H7 (cell line): ENCODE measurements at regions not wholly inside any gene's neighbourhood (a gene's known extent, or its start where the extent isn't known, plus 50 kb on each side); places are given as distances from the start of the nearest gene placed in this dataset.
"Not testable (repeated sequence)": the region's sequence is repeated elsewhere in the genome, so short reads cannot be mapped to it uniquely, and the experiment has no call there.

ENCODE experiments used
- DNase-seq: peaks from one replicate; pipeline ENCODE4 v3.0.0; 2012
- H3K27me3 ChIP-seq: 2 replicates; pipeline ENCODE4 v1.6.0; 2011; ENCODE audit warnings: mild to moderate bottlenecking, low read length; ENCODE audit not compliant: control insufficient read depth, insufficient read depth
- H3K36me3 ChIP-seq: replicated peaks from 2 replicates; pipeline ENCODE4 v1.5.1; 2011; ENCODE audit warnings: low read length; ENCODE audit not compliant: control insufficient read depth, insufficient read depth
- H3K4me3 ChIP-seq: 2 replicates; pipeline ENCODE4 v1.5.1; 2011; ENCODE audit warnings: low read depth, mild to moderate bottlenecking, control low read depth, low read length, moderate library complexity; ENCODE audit not compliant: insufficient read depth

DNA sequence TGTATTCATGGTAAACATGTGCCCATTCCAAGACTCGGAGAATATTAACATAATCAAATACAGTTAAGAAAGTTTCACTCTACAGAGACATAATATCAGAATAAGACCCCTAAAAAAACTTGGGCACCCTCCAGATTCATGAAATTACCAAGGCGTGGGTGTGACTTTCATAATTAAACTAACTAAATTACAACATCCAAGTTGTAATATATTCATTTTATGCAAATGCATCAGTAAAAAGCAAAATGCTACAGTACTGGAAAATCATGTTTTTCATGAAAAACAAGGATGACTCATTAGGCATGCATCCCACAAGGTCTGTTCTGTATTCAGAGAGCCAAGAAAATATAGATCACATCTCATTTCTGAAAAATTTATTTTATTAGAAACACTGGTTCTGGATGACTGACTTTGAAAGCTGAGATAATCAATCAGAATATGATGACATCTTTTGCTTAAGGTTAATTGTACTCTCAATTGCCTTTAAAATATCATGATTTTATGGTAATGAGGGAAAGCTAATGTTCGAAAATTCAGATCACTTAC lies 248.8 kb upstream of the SMIM30 start:
- no peak overlapping the region for H3K4me3 ChIP-seq
- no peaks in the 10 kb centered on the region for H3K36me3 ChIP-seq
- peaks cover 67% of the 10 kb centered on the region for H3K27me3 ChIP-seq
- no peak for DNase-seq

DNA sequence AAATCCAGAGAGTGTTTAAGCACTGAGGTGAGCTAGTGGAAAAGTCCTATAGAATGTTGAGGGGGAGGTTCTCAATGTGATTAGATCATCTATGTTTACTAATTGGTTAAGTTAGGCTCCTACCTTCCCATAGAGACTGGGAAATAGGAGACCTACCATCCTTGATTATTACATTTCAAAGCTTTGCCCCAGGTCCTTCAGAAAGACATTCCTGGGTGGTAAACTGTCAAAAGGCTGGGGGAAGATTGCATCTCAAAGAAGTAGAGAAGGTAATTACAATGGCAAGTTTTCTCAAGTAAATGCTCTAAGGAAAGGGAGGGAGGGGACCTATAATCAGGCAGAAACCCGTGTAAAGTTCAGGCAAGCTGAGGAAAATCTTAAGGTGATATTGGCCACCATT lies 247.8 kb upstream of the SMIM30 start:
- H3K4me3 ChIP-seq = no peak overlapping the region
- H3K27me3 ChIP-seq = peaks cover 64% of the 10 kb centered on the region
- peak; percentile 17 for DNase-seq
- H3K36me3 ChIP-seq = no peaks in the 10 kb centered on the region

DNA sequence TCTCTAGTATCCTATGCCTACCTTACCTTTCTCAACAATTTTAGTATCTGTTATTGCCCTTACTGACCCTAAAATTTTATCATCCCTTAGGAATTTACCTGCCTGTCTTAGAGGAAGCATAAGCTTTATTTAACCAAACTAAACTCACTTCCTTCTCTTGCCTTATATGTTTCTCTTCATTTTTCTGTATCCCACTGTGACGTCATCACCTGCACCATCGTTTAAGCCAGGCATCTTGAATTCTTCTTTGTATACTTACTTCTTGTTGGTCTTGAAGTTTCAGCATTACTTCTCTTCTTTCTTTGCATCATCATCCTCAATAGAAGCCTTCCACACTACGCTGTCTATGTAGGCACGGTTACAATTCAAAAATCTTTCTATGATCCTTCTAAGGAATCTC lies 231.0 kb upstream of the SMIM30 start:
- Histone ChIP-seq H3K36me3 (no peaks in the 10 kb centered on the region), H3K27me3 (peaks cover 2% of the 10 kb centered on the region; the same call in 1 of the 2 replicates), H3K4me3 (no peak overlapping the region)
- no peak for DNase-seq

DNA sequence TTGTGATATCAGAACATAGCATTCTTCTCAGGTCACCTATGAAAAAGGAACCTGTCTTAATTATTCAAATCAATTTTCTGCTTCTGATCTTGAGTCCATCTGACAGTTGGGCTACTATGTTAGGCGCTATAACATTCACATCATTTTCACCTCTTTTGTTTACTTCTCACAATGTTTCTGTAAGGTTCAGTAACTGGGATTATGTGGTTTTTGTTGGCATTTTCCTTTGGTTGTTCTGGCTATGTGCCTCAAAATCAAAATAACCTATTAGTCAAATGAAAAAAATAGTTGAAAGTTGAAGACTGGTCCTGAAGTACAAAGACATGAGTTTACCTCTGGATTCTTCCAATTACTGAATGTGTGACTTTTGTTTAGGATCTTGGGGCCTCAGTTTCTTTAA lies 221.3 kb upstream of the SMIM30 start:
- Histone ChIP-seq H3K27me3 (no peaks in the 10 kb centered on the region), H3K4me3 (no peak overlapping the region), H3K36me3 (no peaks in the 10 kb centered on the region)
- DNase-seq = no peak

DNA sequence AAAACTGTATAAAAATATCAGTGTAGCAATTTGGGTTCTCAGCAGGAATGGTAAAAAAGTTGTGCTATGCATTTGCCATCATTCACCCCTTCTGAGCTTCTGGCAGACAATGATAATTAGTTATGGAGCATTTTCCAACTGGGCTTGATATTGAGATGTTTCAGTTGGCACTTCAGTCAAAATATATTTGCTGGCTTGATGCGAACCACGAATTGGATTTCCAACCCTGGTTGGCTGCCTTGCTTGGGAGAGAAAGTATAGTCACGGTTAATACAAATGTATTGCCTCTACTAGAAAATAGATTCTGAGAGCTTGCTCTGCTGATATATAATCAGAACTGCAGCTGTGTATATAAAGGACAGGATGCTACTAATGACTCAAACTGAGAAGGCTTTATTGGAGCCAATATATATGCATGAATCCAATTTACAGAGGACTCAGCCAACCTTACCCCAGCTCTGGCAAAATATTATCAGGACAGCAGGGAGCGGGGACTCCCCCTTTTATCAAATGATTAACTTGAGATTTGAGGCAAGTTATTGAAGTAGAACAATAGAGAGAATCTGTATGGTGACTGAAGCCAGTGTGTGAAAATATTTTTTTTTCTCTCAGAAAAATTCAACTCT lies 219.8 kb upstream of the SMIM30 start:
- no peak for DNase-seq
- Histone ChIP-seq H3K27me3 (no peaks in the 10 kb centered on the region), H3K4me3 (no peak overlapping the region), H3K36me3 (no peaks in the 10 kb centered on the region)

DNA sequence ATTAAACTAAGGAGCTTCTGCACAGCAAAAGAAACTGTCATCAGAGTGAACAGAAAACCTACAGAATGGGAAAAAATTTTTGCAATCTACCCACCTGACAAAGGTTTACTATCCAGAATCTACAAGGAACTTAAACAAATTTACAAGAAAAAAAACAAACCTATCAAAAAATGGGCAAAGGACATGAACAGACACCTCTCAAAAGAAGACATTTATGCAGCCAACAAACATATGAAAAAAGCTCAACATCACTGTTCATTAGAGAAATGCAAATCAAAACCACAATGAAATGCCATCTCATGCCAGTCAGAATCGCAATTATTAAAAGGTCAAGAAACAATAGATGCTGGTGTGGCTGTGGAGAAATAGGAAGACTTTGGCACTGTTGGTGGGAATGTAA lies 218.5 kb upstream of the SMIM30 start:
- not testable (repeated sequence) for H3K36me3 ChIP-seq, H3K27me3 ChIP-seq, DNase-seq, H3K4me3 ChIP-seq

DNA sequence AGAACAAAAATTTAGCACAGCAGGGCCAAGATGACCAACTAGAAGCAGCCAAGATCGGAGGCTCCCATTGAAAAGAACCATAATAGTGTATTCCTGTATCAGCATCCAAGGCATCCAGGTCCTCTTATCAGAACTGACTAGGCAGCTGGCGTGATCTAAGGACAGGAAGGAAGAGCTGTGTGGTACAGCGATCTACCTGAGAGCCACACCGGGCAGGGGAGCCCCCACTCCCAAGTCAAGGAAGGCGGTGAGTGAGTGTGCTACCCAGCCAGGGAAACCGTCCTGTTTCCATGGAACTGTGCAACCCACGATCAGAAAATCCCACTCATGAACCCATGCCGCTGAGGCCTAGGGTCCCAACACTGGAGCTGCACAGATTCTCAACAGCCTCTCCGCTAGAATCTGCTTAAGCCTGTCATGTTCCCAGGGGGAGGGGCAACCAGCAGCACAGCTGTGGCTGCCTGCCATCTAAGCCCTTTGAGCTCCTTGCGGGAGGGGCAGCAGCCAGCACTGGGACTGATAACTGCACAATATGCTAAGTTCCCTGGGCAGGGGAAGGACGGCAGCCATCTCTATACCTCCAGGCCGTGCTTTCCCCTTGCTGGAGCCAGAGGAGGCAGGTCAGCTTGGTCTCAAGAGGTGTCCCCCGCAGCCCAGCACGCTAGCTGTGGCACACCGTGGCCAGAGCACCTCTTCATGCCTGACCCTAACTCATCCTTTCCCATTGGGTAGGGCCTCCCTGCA lies 213.0 kb upstream of the SMIM30 start:
- DNase-seq = peak; percentile 8
- Histone ChIP-seq H3K36me3 (no peaks in the 10 kb centered on the region), H3K4me3 (no peak overlapping the region), H3K27me3 (no peaks in the 10 kb centered on the region)

DNA sequence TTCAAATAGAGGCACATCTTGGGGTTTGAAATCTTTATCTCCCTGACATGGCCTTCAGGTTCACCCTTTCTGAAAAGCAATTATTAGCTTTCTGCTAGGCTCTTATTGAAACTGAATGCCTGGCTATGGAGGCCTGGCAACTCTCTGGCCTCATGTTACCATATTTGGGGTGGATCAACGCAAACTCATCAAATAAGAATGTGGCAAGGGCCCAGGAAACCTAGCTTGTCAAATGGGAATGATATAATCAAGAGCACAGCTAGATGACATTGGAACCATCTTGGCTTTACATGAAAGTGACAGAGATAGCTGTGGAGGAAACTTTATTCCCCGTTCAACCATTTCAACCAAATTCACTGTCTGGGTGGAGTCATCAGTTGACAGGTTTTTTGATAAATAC lies 202.8 kb upstream of the SMIM30 start:
- H3K27me3 ChIP-seq = no peaks in the 10 kb centered on the region
- DNase-seq = no peak
- H3K36me3 ChIP-seq = no peaks in the 10 kb centered on the region
- no peak overlapping the region for H3K4me3 ChIP-seq

DNA sequence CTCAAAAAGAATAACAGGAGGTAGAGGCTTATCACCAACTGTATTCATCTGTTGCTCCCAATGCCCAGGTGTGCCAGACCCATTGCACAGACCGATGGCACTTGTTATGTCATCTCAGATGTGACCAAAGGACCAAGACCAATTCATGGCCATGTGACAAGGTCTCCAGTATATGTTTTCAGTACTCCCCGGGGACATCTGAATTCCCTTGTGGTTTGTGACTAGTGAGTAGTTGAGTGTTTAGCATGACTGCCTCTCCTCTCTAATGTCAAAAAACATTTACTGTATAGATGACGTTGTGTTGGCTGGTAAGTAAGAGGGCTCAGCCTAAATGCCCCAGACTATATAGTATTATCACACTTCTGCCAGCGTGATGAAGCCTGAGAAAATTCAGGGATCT lies 202.1 kb upstream of the SMIM30 start:
- no peaks in the 10 kb centered on the region for H3K27me3 ChIP-seq
- DNase-seq = no peak
- H3K36me3 ChIP-seq = no peaks in the 10 kb centered on the region
- no peak overlapping the region for H3K4me3 ChIP-seq

DNA sequence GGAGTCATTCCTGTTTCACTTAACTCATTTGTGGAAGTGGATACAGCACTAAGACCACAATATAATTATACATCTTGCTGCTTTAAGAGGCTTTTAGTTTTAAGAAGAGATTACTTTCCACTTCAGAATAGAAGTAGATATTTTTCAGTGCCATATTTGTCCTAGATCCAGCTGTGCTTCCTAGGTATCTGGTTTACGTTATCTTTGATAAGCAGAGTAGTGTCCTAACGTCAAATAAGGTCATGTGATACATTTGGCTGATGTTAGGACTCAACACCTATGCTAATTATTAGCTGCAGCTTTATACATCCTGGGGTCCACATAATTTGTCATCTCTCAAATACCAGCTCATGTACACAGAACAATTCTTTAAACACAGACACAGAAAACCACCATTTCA lies 196.2 kb upstream of the SMIM30 start:
- H3K36me3 ChIP-seq = no peaks in the 10 kb centered on the region
- DNase-seq = no peak
- no peaks in the 10 kb centered on the region for H3K27me3 ChIP-seq
- no peak overlapping the region for H3K4me3 ChIP-seq

DNA sequence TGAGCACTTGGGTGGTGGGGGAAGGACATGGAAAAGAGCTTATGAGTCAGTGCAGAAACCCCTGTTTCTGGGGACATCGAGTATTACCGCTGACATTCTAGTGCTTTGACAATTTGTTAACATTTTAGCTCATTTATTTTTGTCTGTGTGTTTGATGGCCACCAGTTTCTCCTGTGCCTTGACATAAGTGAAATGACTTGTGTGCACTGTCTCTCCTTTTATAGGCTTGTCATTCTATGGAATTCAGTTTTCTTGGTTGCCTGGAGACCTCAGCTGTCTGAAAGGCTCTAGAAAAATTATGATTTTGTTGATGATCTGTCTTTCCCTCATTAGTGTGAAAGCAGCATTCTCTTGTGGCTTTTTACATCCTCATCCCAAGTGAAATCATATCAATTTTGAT lies 190.0 kb upstream of the SMIM30 start:
- Histone ChIP-seq H3K4me3 (no peak overlapping the region), H3K27me3 (no peaks in the 10 kb centered on the region), H3K36me3 (no peaks in the 10 kb centered on the region)
- no peak for DNase-seq

DNA sequence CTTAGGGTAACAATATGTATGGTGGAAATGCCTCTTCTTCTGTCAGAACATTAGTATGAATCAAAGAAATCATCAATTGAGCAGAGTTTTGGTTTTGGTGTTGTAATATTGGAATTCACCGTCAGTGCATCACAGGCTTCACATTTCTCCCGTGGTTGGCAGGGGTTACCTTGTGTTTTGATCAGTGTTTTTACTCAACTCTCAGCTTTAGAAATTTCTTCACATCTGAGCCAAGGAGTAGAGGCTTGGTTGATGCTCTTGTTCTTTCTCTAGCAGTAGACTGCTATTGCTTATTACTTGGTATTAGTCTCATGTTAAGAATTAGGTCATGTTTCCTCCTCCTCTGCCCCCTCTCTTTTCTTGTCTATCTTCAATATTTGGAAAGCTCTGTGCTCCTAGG lies 188.8 kb upstream of the SMIM30 start:
- Histone ChIP-seq H3K36me3 (no peaks in the 10 kb centered on the region), H3K27me3 (no peaks in the 10 kb centered on the region), H3K4me3 (no peak overlapping the region)
- DNase-seq = no peak

DNA sequence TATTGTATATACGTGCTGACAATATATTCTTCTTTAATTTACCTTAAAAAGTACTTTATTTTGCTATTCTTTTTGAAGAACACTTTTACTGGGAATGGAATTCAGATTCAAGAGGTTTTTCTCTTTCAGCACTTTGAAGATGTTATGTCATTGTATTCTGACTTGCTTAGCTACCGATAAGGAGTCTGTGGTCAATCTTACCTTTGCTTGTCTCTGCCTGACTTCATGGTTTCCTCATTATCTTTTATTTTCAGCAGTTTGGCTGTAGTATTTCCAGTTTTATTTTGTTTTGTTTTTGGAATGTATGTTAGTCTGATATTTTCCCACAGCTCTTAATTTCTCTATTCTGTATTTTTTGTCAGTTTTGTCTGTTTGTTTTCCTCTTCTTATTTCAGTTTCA lies 187.9 kb upstream of the SMIM30 start:
- no peak for DNase-seq
- no peak overlapping the region for H3K4me3 ChIP-seq
- H3K27me3 ChIP-seq = no peaks in the 10 kb centered on the region

DNA sequence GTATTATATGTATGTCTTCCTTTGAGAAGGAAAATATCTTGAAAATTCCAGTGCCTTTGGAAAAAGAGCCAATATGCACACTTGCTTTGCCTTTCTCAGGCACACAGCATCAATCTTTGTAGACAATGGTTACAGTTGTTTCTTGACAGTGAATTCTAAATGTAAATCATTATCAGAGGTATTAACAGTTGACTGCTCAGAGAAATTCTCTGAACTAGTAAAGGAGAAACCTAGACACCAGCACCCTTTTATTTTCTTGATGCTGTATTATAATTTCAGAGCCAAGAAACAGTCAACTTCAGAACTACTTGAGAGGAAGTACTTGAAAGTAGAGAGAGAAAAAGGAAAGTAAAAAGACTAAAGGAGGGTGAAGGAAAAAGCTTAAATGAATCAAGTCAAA lies 185.8 kb upstream of the SMIM30 start:
- H3K4me3 ChIP-seq = no peak overlapping the region
- no peaks in the 10 kb centered on the region for H3K27me3 ChIP-seq
- DNase-seq = no peak
- H3K36me3 ChIP-seq = no peaks in the 10 kb centered on the region

More for the DNA sequence above, 187.9 kb upstream of the SMIM30 start:
- H3K36me3 ChIP-seq = no peaks in the 10 kb centered on the region

DNA sequence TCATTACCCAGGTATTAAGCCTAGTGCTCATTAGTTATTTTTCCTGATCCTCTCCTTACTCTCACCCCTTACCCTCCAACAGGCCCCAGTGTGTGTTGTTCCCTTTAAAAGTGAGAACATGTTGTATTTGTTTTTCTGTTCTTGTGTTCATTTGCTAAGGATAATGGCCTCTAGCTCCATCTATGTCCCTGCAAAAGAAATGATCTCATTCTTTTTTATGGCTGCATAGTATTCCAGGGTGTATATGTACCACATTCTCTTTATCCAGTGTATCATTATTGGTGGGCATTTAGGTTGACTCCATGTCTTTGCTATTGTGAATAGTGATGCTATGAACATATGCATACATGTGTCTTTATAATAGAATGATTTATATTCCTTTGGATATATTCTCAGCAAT lies 185.0 kb upstream of the SMIM30 start:
- not testable (repeated sequence) for H3K36me3 ChIP-seq, H3K27me3 ChIP-seq, H3K4me3 ChIP-seq, DNase-seq
